MCF 10A (cell line): ENCODE measurements at regions not wholly inside any gene's neighbourhood (a gene's known extent, or its start where the extent isn't known, plus 50 kb on each side); places are given as distances from the start of the nearest gene placed in this dataset.
A peak's percentile ranks its signal among the peaks of the same experiment; 100 is the strongest.

Experiments
- BruUV-seq: library from RNA; stranded (reverse); fragments of 400-500 nt; replicated peaks from 2 replicates; lab custom pipeline; 2021; lab: Mats Ljungman, UMichigan
- CTCF ChIA-PET: fragments of 300-600 bp; sonication (Branson Sonifier 250); formaldehyde crosslinking; extraction: SDS; loops from one replicate; lab custom pipeline; 2021; ENCODE audit warnings: antibody characterized with exemption, inconsistent platforms; lab: Yijun Ruan, JAX
- POLR2A ChIA-PET: fragments of 300-600, 350-650 bp; sonication (Branson Sonifier 250); formaldehyde crosslinking; extraction: SDS; loops from one replicate; lab custom pipeline; 2020; ENCODE audit warnings: antibody characterized with exemption, inconsistent platforms; lab: Yijun Ruan, JAX
- DNase-seq: peaks from one replicate; pipeline ENCODE4 v3.0.0-alpha.2; 2018; ENCODE audit not compliant: unreplicated experiment
- H3K27ac Mint-ChIP-seq: one replicate; pipeline ENCODE4 v1.8.0; 2022; ENCODE audit warnings: mild to moderate bottlenecking, low read depth, mixed read lengths; ENCODE audit not compliant: unreplicated experiment
- H3K27me3 Mint-ChIP-seq: one replicate; pipeline ENCODE4 v1.8.0; 2022; ENCODE audit warnings: mixed read lengths; ENCODE audit not compliant: insufficient read depth, unreplicated experiment
- H3K36me3 Mint-ChIP-seq: one replicate; pipeline ENCODE4 v1.8.0; 2022; ENCODE audit warnings: mild to moderate bottlenecking, moderate library complexity, mixed read lengths; ENCODE audit not compliant: insufficient read depth, unreplicated experiment
- H3K4me1 Mint-ChIP-seq: one replicate; pipeline ENCODE4 v1.8.0; 2022; ENCODE audit warnings: mixed read lengths; ENCODE audit not compliant: insufficient read depth, unreplicated experiment
- H3K4me3 Mint-ChIP-seq: one replicate; pipeline ENCODE4 v1.8.0; 2022; ENCODE audit warnings: mild to moderate bottlenecking, moderate library complexity, mixed read lengths; ENCODE audit not compliant: unreplicated experiment
- H3K9me3 Mint-ChIP-seq: one replicate; pipeline ENCODE4 v1.8.0; 2022; ENCODE audit warnings: mixed read lengths; ENCODE audit not compliant: unreplicated experiment
- intact Hi-C: fragments of 100-400 bp; cut with micrococcal nuclease; formaldehyde crosslinking; loops from 2 replicates; pipeline ENCODE4 v1.14.1; 2022
- TF ChIP-seq, protein P1 (sequence below): fragments of 200-600 bp; IDR thresholded peaks from one replicate; pipeline ENCODE4 v1.8.0; 2022; ENCODE audit warnings: antibody characterized with exemption, mild to moderate bottlenecking; ENCODE audit not compliant: unreplicated experiment

DNA sequence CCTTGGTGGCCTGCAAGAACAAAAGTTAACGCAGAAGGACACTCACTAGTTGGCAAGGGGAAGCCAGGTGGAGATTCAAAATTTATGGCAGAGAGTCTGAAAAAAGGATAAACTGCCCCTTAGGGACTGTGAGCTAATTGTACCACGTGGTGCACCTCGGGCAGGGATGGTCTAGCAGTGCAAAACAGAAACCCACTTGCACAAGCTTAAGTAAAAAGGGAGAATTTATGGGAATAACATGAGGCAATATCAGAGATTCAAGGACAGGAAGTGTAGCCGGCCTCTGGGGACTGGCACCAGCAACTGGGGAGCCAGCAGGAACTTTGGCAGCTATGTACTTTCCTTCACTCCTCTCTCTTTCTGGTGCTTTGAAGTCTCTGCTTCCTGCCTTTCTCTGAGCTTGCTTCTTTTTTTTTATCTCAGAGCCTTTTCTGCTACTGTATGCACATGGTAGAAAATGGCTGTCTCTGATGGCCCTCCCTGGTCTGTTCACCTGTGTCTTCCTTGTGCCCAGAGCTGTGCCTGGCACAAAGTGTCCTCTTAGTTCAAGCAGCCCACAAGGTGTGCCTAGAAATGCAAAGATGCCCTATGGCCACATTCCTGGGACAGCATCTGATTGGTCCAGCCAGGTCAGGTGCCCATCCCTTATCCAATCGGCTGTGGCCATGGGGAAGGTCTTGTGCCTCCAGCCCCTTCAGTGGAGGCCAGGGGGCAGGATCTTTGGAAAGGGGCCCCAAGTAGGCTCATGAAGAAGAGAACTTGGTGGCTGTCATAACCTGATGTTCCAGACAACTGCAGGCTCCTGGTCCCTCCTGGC is 114.8 kb upstream of the ATP6AP2 start:
- no peak overlapping the region for H3K4me3 Mint-ChIP-seq
- POLR2A ChIA-PET = interaction anchor here (0.6 kb wide), 1 partner anchor 14 kb away, joined by 3 read pairs; no protein-coding TSS in a partner anchor
- TF ChIP-seq, protein P1, sequence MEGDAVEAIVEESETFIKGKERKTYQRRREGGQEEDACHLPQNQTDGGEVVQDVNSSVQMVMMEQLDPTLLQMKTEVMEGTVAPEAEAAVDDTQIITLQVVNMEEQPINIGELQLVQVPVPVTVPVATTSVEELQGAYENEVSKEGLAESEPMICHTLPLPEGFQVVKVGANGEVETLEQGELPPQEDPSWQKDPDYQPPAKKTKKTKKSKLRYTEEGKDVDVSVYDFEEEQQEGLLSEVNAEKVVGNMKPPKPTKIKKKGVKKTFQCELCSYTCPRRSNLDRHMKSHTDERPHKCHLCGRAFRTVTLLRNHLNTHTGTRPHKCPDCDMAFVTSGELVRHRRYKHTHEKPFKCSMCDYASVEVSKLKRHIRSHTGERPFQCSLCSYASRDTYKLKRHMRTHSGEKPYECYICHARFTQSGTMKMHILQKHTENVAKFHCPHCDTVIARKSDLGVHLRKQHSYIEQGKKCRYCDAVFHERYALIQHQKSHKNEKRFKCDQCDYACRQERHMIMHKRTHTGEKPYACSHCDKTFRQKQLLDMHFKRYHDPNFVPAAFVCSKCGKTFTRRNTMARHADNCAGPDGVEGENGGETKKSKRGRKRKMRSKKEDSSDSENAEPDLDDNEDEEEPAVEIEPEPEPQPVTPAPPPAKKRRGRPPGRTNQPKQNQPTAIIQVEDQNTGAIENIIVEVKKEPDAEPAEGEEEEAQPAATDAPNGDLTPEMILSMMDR = no peak
- DNase-seq = peak; percentile 17
- CTCF ChIA-PET = interaction anchor here (0.6 to 1.3 kb wide), 3 partner anchors 9 to 842 kb away, joined by 3 read pairs; no protein-coding TSS in a partner anchor
- no peak overlapping the region for H3K27ac Mint-ChIP-seq
- no peaks in the 10 kb centered on the region for H3K4me1 Mint-ChIP-seq
- intact Hi-C loops = no loop called here
- no TSS peak for BruUV-seq
- H3K36me3 Mint-ChIP-seq = no peaks in the 10 kb centered on the region
- H3K27me3 Mint-ChIP-seq = peaks cover 96% of the 10 kb centered on the region
- H3K9me3 Mint-ChIP-seq = no peaks in the 10 kb centered on the region

DNA sequence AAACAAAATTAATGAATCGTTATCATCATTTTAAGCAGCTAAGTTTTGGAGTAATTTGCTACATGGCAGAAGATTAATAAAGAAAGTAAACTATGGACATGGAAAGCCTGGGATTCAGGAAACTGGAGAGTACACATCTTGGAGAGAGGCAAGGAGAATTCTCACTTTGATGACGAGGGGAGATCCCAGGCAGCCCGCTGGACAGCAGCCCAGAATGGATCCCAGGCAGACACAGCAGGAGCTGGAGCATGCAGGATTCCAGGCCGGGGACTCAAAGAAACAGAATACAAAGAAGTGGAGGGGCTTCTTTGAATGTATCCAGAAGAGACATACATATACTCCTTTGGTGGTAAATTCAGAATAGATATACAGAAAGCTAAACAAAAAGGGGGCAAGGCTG is 118.0 kb upstream of the ATP6AP2 start:
- CTCF ChIA-PET = no interaction called here
- no TSS peak for BruUV-seq
- no peak overlapping the region for H3K27ac Mint-ChIP-seq

DNA sequence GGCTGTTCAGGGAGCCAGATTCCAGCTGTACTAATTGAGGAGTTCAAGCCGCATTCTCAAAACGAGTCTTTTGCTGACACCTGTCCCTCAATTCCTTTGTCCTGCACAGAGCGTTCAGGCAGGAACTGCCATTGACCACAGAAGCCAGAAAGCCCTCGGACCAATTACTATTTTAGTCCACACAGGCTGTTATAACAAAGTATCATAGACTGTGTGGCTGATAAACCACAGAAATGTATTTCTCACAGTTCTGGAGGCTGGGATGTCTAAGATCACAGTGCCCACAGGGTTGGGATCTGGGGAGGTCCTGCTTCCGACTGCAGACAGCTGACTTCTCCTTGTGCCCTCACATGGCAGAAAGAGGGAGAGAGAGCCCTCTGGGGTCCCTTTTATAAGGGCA is 119.8 kb upstream of the ATP6AP2 start:
- CTCF ChIA-PET = no interaction called here
- POLR2A ChIA-PET = interaction anchor here (0.5 kb wide), 1 partner anchor 1412 kb away, joined by 3 read pairs; no protein-coding TSS in a partner anchor
- BruUV-seq = no TSS peak
- no peak for DNase-seq
- Mint-ChIP-seq H3K9me3 (no peaks in the 10 kb centered on the region), H3K4me1 (no peaks in the 10 kb centered on the region), H3K4me3 (no peak overlapping the region), H3K27me3 (peaks cover 90% of the 10 kb centered on the region), H3K36me3 (no peaks in the 10 kb centered on the region), H3K27ac (no peak overlapping the region)
- intact Hi-C loops = no loop called here
- TF ChIP-seq, protein P1 = no peak

More for the DNA sequence above, 118.0 kb upstream of the ATP6AP2 start:
- DNase-seq = no peak
- Mint-ChIP-seq H3K27me3 (peaks cover 97% of the 10 kb centered on the region), H3K4me1 (no peaks in the 10 kb centered on the region), H3K36me3 (no peaks in the 10 kb centered on the region), H3K4me3 (no peak overlapping the region), H3K9me3 (no peaks in the 10 kb centered on the region)
- intact Hi-C loops = no loop called here
- POLR2A ChIA-PET = interaction anchor here (0.6 kb wide), 1 partner anchor 353 kb away, joined by 3 read pairs; no protein-coding TSS in a partner anchor
- TF ChIP-seq, protein P1 = no peak

DNA sequence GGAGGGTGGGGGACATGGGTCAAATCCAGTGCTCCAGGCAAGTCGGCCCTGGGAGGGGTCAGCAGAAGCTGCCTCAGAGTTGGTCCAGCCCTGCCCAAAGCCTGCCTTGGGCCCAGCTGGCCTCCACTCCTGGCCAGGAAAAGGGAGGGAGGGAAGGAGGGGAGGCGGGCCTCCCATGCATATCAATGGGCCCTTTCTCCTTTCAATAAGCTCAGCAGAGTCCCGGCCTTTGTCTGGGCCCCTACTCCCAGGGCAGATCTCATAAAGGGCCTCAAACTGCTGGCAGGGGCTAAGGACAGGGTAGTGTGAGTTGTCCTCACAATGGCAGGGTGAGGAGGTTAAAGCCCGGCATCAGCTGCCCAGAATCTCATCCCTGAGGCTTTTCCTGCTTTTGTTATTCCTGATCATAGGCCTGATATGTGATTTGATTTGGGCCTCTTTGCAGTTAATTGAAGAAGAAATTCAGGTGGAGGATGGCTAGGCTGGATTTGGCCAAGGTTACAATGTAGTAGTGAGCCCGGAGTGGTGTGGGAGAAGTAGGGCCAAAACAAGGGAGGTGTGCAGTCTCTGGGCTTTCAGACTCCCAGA is 121.1 kb upstream of the ATP6AP2 start:
- Mint-ChIP-seq H3K27me3 (peaks cover 77% of the 10 kb centered on the region), H3K36me3 (no peaks in the 10 kb centered on the region), H3K4me1 (no peaks in the 10 kb centered on the region), H3K9me3 (no peaks in the 10 kb centered on the region), H3K27ac (no peak overlapping the region), H3K4me3 (no peak overlapping the region)
- ChIA-PET CTCF (interaction anchor here (0.6 kb wide), 1 partner anchor 358 kb away, joined by 3 read pairs; no protein-coding TSS in a partner anchor), POLR2A (no interaction called here)
- no peak for DNase-seq
- no TSS peak for BruUV-seq
- TF ChIP-seq, protein P1 = no peak
- intact Hi-C loops = no loop called here
